Adrenal gland (tissue), 5 donors: ENCODE measurements at regions not wholly inside any gene's neighbourhood (a gene's known extent, or its start where the extent isn't known, plus 50 kb on each side); places are given as distances from the start of the nearest gene placed in this dataset.

Source experiments
- POLR2A ChIP-seq, 2 donors: fragments of 450-650 bp; IDR thresholded peaks; one replicate each; pipeline ENCODE4 v1.6.1; 2017; ENCODE audit warnings: antibody characterized with exemption in 2 of 2, mild to moderate bottlenecking in 2 of 2, moderate library complexity in 1 of 2
- TF ChIP-seq, protein P1 (sequence below), 6 experiments: fragments of 450-650 bp in 4 of 6; fragments of 200-600 bp in 2 of 6; sonication (generic) in 1 of 6; IDR thresholded peaks; 1 replicate in 5 of 6; 2 replicates in 1 of 6; pipeline versions ENCODE4 v1.5.1 to v1.8.0; 2016 to 2021; ENCODE audit warnings: antibody characterized with exemption in 6 of 6, mild to moderate bottlenecking in 2 of 6, moderate library complexity in 1 of 6
- donor health status: DM: no; HTN: no; CAD: no.

DNA sequence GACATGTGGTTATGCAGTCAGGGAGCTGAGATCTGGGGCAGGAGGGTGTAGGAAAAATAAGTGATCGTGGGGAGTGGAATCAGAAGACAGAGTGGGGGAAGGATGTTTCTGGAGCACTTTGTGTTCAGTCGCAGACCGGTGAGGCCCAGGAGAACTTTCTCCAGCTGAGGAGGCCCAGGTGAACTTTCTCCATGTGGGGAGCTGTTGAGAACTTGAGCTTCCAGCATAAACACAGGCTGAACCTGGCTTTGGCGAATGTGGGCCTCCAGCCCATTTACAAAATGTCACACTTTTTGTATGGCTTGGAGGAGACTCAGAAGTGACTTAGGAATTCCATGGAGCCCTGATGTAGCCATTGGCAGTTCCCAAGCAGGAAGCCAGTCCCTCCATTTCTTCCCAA lies 108.5 kb downstream of the VAPA start:
- TF ChIP-seq, protein P1, sequence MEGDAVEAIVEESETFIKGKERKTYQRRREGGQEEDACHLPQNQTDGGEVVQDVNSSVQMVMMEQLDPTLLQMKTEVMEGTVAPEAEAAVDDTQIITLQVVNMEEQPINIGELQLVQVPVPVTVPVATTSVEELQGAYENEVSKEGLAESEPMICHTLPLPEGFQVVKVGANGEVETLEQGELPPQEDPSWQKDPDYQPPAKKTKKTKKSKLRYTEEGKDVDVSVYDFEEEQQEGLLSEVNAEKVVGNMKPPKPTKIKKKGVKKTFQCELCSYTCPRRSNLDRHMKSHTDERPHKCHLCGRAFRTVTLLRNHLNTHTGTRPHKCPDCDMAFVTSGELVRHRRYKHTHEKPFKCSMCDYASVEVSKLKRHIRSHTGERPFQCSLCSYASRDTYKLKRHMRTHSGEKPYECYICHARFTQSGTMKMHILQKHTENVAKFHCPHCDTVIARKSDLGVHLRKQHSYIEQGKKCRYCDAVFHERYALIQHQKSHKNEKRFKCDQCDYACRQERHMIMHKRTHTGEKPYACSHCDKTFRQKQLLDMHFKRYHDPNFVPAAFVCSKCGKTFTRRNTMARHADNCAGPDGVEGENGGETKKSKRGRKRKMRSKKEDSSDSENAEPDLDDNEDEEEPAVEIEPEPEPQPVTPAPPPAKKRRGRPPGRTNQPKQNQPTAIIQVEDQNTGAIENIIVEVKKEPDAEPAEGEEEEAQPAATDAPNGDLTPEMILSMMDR (IDR thresholded peaks at IDR 0.05): no peak
- no peak for TF ChIP-seq POLR2A (IDR thresholded peaks at IDR 0.05)
